DOHH2 (cell line): ENCODE measurements at regions not wholly inside any gene's neighbourhood (a gene's known extent, or its start where the extent isn't known, plus 50 kb on each side); places are given as distances from the start of the nearest gene placed in this dataset.

Experiments used
- H3F3A ChIP-seq: fragments of 200-600 bp; sonication (generic), shearing (Covaris generic); 2 replicates; pipeline ENCODE4 v1.6.0; 2016; ENCODE audit warnings: antibody characterized with exemption, mild to moderate bottlenecking; ENCODE audit not compliant: control insufficient read depth, insufficient read depth
- H3K27ac ChIP-seq: fragments of 200-600 bp; sonication (generic); 2 replicates; pipeline ENCODE4 v1.5.1; 2014; ENCODE audit warnings: low read depth, mild to moderate bottlenecking, low read length, moderate library complexity
- H3K27me3 ChIP-seq: fragments of 200-600 bp; sonication (generic); 2 replicates; pipeline ENCODE4 v1.6.1; 2014; ENCODE audit warnings: mild to moderate bottlenecking, low read length, mixed read lengths; ENCODE audit not compliant: control insufficient read depth
- H3K36me3 ChIP-seq: fragments of 200-600 bp; sonication (generic); 2 replicates; pipeline ENCODE4 v1.6.1; 2014; ENCODE audit warnings: mild to moderate bottlenecking, low read length, moderate library complexity, mixed read lengths; ENCODE audit not compliant: control insufficient read depth
- H3K4me1 ChIP-seq: fragments of 200-600 bp; sonication (generic); 2 replicates; pipeline ENCODE4 v1.6.1; 2014; ENCODE audit warnings: mild to moderate bottlenecking, low read length, mixed read lengths; ENCODE audit not compliant: control insufficient read depth
- H3K4me2 ChIP-seq: fragments of 200-600 bp; sonication (generic); 2 replicates; pipeline ENCODE4 v1.6.0; 2014; ENCODE audit warnings: mild to moderate bottlenecking, low read length, moderate library complexity
- H3K4me3 ChIP-seq: fragments of 200-600 bp; sonication (generic); 2 replicates; pipeline ENCODE4 v1.5.1; 2014; ENCODE audit warnings: mild to moderate bottlenecking, low read length, mixed read lengths
- H3K79me2 ChIP-seq: fragments of 200-600 bp; sonication (generic); 2 replicates; pipeline ENCODE4 v1.6.1; 2014; ENCODE audit warnings: mild to moderate bottlenecking, low read length, mixed read lengths; ENCODE audit not compliant: control insufficient read depth
- H3K9me2 ChIP-seq: fragments of 200-600 bp; sonication (generic); replicated peaks from 2 replicates; pipeline ENCODE4 v1.6.1; 2014; ENCODE audit warnings: mild to moderate bottlenecking, low read length, mixed read lengths; ENCODE audit not compliant: control insufficient read depth
- H3K9me3 ChIP-seq: fragments of 200-600 bp; sonication (generic); 2 replicates; pipeline ENCODE4 v1.6.1; 2014; ENCODE audit warnings: antibody characterized with exemption, low read length, mixed read lengths; ENCODE audit not compliant: control insufficient read depth, insufficient read depth
- H4K20me1 ChIP-seq: fragments of 200-600 bp; sonication (generic); 2 replicates; pipeline ENCODE4 v1.6.0; 2014; ENCODE audit warnings: low read depth, mild to moderate bottlenecking, antibody characterized with exemption, low read length, moderate library complexity; ENCODE audit not compliant: control insufficient read depth, insufficient read depth
- CTCF ChIP-seq: fragments of 200-600 bp; sonication (generic); IDR thresholded peaks from one replicate; pipeline ENCODE4 v1.5.1; 2014; ENCODE audit warnings: antibody characterized with exemption, mild to moderate bottlenecking, low read depth, low read length; ENCODE audit not compliant: poor library complexity, severe bottlenecking
- EZH2phosphoT487 ChIP-seq: fragments of 200-600 bp; sonication (generic); IDR thresholded peaks from 2 replicates; pipeline ENCODE4 v1.6.1; 2017; ENCODE audit warnings: borderline replicate concordance, mild to moderate bottlenecking, antibody characterized with exemption, low read length, moderate library complexity, mixed read lengths

GRCh38 chr1:95384567-95384966 lies 150.6 kb downstream of the RWDD3 start:
- no peaks in the 10 kb centered on the region for H3K36me3 ChIP-seq
- no peaks in the 10 kb centered on the region for H3F3A ChIP-seq
- H3K27me3 ChIP-seq: no peaks in the 10 kb centered on the region
- no peaks in the 10 kb centered on the region for H3K4me1 ChIP-seq
- no peak overlapping the region for H3K4me3 ChIP-seq
- H3K27ac ChIP-seq: no peak overlapping the region
- TF ChIP-seq EZH2phosphoT487 (no peak), CTCF (no peak)
- H3K9me2 ChIP-seq: no peaks in the 10 kb centered on the region
- no peaks in the 10 kb centered on the region for H4K20me1 ChIP-seq
- H3K4me2 ChIP-seq: no peak overlapping the region
- no peaks in the 10 kb centered on the region for H3K9me3 ChIP-seq
- H3K79me2 ChIP-seq: no peaks in the 10 kb centered on the region

GRCh38 chr1:95386371-95386770 lies 152.4 kb downstream of the RWDD3 start:
- H3K9me2 ChIP-seq: no peaks in the 10 kb centered on the region
- H3K79me2 ChIP-seq: no peaks in the 10 kb centered on the region
- no peak overlapping the region for H3K4me2 ChIP-seq
- no peaks in the 10 kb centered on the region for H3K4me1 ChIP-seq
- H3K4me3 ChIP-seq: no peak overlapping the region
- H3K27me3 ChIP-seq: no peaks in the 10 kb centered on the region
- no peak for TF ChIP-seq EZH2phosphoT487
- no peak for TF ChIP-seq CTCF
- H3K36me3 ChIP-seq: no peaks in the 10 kb centered on the region
- H4K20me1 ChIP-seq: no peaks in the 10 kb centered on the region
- no peak overlapping the region for H3K27ac ChIP-seq
- no peaks in the 10 kb centered on the region for H3K9me3 ChIP-seq
- H3F3A ChIP-seq: no peaks in the 10 kb centered on the region

- TF ChIP-seq EZH2phosphoT487: no peak
- TF ChIP-seq CTCF: no peak
- Histone ChIP-seq H3K79me2 (no peaks in the 10 kb centered on the region), H3K4me3 (no peak overlapping the region), H4K20me1 (no peaks in the 10 kb centered on the region), H3K4me1 (no peaks in the 10 kb centered on the region), H3K27me3 (no peaks in the 10 kb centered on the region), H3K36me3 (no peaks in the 10 kb centered on the region), H3K9me2 (no peaks in the 10 kb centered on the region), H3K27ac (no peak overlapping the region), H3F3A (no peaks in the 10 kb centered on the region), H3K9me3 (no peaks in the 10 kb centered on the region), H3K4me2 (no peak overlapping the region)
Measured at GRCh38 chr1:95386915-95387314, 152.9 kb downstream of the RWDD3 start.

DNA sequence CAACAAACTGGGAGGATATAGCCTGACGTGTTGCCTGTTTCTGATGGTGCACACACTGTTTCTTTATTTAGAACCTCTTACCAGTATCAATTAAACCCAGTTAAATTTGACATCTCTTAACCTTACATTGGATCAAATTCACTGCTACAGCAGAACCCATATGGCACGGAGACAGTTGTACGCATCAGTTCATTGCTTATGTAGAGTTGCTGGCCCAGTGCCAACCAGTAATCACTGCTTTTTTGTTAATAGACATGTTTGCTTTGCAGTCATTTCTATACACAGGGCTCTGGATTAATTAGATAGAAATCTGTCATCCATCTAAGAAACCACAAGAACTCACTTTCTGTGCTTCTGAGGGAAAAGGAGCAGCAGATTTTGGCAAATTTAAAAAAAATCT lies 154.0 kb downstream of the RWDD3 start:
- H3K36me3 ChIP-seq: no peaks in the 10 kb centered on the region
- H3K4me2 ChIP-seq: no peak overlapping the region
- no peaks in the 10 kb centered on the region for H3K9me3 ChIP-seq
- no peak for TF ChIP-seq EZH2phosphoT487
- no peak for TF ChIP-seq CTCF
- H3F3A ChIP-seq: no peaks in the 10 kb centered on the region
- no peaks in the 10 kb centered on the region for H3K9me2 ChIP-seq
- H4K20me1 ChIP-seq: no peaks in the 10 kb centered on the region
- H3K4me1 ChIP-seq: no peaks in the 10 kb centered on the region
- no peak overlapping the region for H3K27ac ChIP-seq
- H3K4me3 ChIP-seq: no peak overlapping the region
- no peaks in the 10 kb centered on the region for H3K79me2 ChIP-seq
- no peaks in the 10 kb centered on the region for H3K27me3 ChIP-seq
